GM23248 (cell line): ENCODE measurements at regions not wholly inside any gene's neighbourhood (a gene's known extent, or its start where the extent isn't known, plus 50 kb on each side); places are given as distances from the start of the nearest gene placed in this dataset.
A peak's percentile ranks its signal among the peaks of the same experiment; 100 is the strongest.

Source experiments
- DNase-seq: peaks from one replicate; pipeline ENCODE4 v3.0.0-alpha.2; 2015
- H2AFZ ChIP-seq: fragments of 200-600 bp; sonication (generic); 2 replicates; pipeline ENCODE4 v1.6.1; 2016; ENCODE audit warnings: antibody characterized with exemption
- H3F3A ChIP-seq: fragments of 200-600 bp; sonication (generic); 2 replicates; pipeline ENCODE4 v1.6.1; 2016; ENCODE audit warnings: mild to moderate bottlenecking, antibody characterized with exemption, mixed run types; ENCODE audit not compliant: insufficient read depth
- H3K27ac ChIP-seq: fragments of 200-600 bp; sonication (generic); 2 replicates; pipeline ENCODE4 v1.5.1; 2016; ENCODE audit warnings: mild to moderate bottlenecking
- H3K27me3 ChIP-seq: fragments of 200-600 bp; sonication (generic); replicated peaks from 2 replicates; pipeline ENCODE4 v1.6.1; 2016; ENCODE audit warnings: mild to moderate bottlenecking; ENCODE audit not compliant: insufficient read depth
- H3K36me3 ChIP-seq: fragments of 200-600 bp; sonication (generic); 2 replicates; pipeline ENCODE4 v1.6.1; 2016; ENCODE audit warnings: low read depth, mild to moderate bottlenecking
- H3K4me1 ChIP-seq: fragments of 200-600 bp; sonication (generic); 2 replicates; pipeline ENCODE4 v1.6.1; 2016; ENCODE audit warnings: mild to moderate bottlenecking; ENCODE audit not compliant: insufficient read depth
- H3K4me2 ChIP-seq: fragments of 200-600 bp; sonication (generic); one replicate; pipeline ENCODE4 v1.6.1; 2016; ENCODE audit warnings: mild to moderate bottlenecking; ENCODE audit not compliant: unreplicated experiment
- H3K4me3 ChIP-seq: fragments of 200-600 bp; sonication (generic); 2 replicates; pipeline ENCODE4 v1.5.1; 2016; ENCODE audit warnings: mild to moderate bottlenecking
- H3K79me2 ChIP-seq: fragments of 200-600 bp; sonication (generic); 2 replicates; pipeline ENCODE4 v1.6.1; 2016; ENCODE audit warnings: mild to moderate bottlenecking; ENCODE audit not compliant: insufficient read depth
- H3K9ac ChIP-seq: fragments of 200-600 bp; sonication (generic); 2 replicates; pipeline ENCODE4 v1.6.1; 2016; ENCODE audit warnings: mild to moderate bottlenecking
- H3K9me2 ChIP-seq: fragments of 200-600 bp; sonication (generic); 2 replicates; pipeline ENCODE4 v1.6.1; 2016; ENCODE audit warnings: mixed run types, mild to moderate bottlenecking, moderate library complexity; ENCODE audit not compliant: insufficient read depth
- H3K9me3 ChIP-seq: fragments of 200-600 bp; sonication (generic); one replicate; pipeline ENCODE4 v1.6.1; 2017; ENCODE audit warnings: low read depth
- H4K20me1 ChIP-seq: fragments of 200-600 bp; sonication (generic); 2 replicates; pipeline ENCODE4 v1.6.0; 2016; ENCODE audit not compliant: insufficient read depth
- EZH2 ChIP-seq: fragments of 200-600 bp; sonication (generic); IDR thresholded peaks from 2 replicates; pipeline ENCODE4 v1.6.1; 2018; ENCODE audit warnings: antibody characterized with exemption, mild to moderate bottlenecking; ENCODE audit not compliant: insufficient read depth, poor library complexity, severe bottlenecking
- EZH2phosphoT487 ChIP-seq: fragments of 200-600 bp; sonication (generic); IDR thresholded peaks from 2 replicates; pipeline ENCODE4 v1.6.1; 2018; ENCODE audit warnings: antibody characterized with exemption, moderate library complexity, mild to moderate bottlenecking, low read depth; ENCODE audit not compliant: insufficient read depth
- WGBS, 2 experiments: methylation state at CpG; one replicate each; pipeline ENCODE4 v1.1.6; 2015 to 2017; ENCODE audit warnings: low lambda C conversion rate in 2 of 2, low coverage in 1 of 2; ENCODE audit errors: missing lambda C conversion rate in 2 of 2; 5-methylcytosine and 5-hydroxymethylcytosine counted together
- in situ Hi-C: fragments of 300-500 bp; cut with MboI; formaldehyde crosslinking; loops from 2 replicates; pipeline ENCODE4 v1.15.0; 2020

DNA sequence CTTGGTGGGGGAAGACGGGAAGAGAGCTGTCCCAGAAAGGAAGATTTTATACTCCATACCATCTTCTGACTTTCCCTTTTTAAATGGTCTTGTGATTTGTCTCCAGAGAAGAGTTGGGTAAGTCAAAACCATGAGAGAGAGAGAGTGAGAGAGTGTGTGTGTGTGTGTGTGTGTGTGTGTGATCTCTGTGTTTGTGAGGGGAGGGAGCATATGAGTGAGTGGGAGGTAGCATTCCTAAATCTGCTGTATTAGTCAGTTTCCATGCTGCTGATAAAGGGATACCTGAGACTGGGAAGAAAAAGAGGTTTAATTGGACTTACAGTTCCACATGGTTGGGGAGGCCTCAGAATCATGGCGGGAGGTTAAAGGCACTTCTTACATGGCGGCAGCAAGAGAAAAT is 102.0 kb upstream of the VANGL1 start:
- in situ Hi-C loops: no loop called here
- no peak overlapping the region for H3K27ac ChIP-seq
- DNase-seq: peak; percentile 29
- H4K20me1 ChIP-seq: no peaks in the 10 kb centered on the region
- no peaks in the 10 kb centered on the region for H3K9me3 ChIP-seq
- H2AFZ ChIP-seq: no peak overlapping the region
- H3K79me2 ChIP-seq: no peaks in the 10 kb centered on the region
- no peak for TF ChIP-seq EZH2phosphoT487
- no peak for TF ChIP-seq EZH2
- H3K4me2 ChIP-seq: no peak overlapping the region
- 0 out of 2 replicates have a peak, but pooled peaks cover under 1% of the 10 kb centered on the region for H3F3A ChIP-seq
- no peak overlapping the region for H3K9ac ChIP-seq
- 98 to 100% methylated on average over 3 of the region's 3 CpGs for WGBS, 2 experiments
- H3K4me3 ChIP-seq: no peak overlapping the region
- no peaks in the 10 kb centered on the region for H3K36me3 ChIP-seq
- no peaks in the 10 kb centered on the region for H3K4me1 ChIP-seq
- no peaks in the 10 kb centered on the region for H3K9me2 ChIP-seq
- H3K27me3 ChIP-seq: no peaks in the 10 kb centered on the region

DNA sequence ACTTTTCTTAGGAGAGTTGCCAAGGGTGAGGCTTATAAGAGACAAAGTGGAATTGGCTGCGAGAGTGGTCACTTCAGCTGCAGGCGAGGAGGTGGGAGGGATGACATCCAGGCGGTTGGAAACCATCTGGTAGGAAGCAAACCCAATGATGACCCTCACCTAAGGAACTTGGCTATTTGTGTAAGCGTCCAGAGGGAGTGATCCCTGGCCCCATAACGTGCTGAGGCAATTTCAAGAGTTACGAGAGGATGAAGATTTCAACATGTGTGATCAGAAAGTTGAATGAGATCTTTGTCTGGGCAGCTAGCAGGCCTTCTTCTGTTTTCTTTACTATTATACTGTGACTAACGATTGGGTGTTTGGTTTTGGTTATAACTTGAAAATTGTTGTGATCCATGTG is 102.7 kb upstream of the VANGL1 start:
- no peak overlapping the region for H2AFZ ChIP-seq
- H3K27me3 ChIP-seq: no peaks in the 10 kb centered on the region
- no peaks in the 10 kb centered on the region for H3F3A ChIP-seq
- no peak for DNase-seq
- H3K36me3 ChIP-seq: no peaks in the 10 kb centered on the region
- TF ChIP-seq EZH2phosphoT487 (no peak), EZH2 (no peak)
- H3K79me2 ChIP-seq: no peaks in the 10 kb centered on the region
- in situ Hi-C loops: no loop called here
- H3K4me1 ChIP-seq: no peaks in the 10 kb centered on the region
- no peaks in the 10 kb centered on the region for H4K20me1 ChIP-seq
- 71% methylated on average over 7 of the region's 7 CpGs for WGBS, 2 experiments
- H3K9me2 ChIP-seq: no peaks in the 10 kb centered on the region
- no peak overlapping the region for H3K27ac ChIP-seq
- H3K4me3 ChIP-seq: no peak overlapping the region
- H3K4me2 ChIP-seq: no peak overlapping the region
- no peaks in the 10 kb centered on the region for H3K9me3 ChIP-seq
- no peak overlapping the region for H3K9ac ChIP-seq

DNA sequence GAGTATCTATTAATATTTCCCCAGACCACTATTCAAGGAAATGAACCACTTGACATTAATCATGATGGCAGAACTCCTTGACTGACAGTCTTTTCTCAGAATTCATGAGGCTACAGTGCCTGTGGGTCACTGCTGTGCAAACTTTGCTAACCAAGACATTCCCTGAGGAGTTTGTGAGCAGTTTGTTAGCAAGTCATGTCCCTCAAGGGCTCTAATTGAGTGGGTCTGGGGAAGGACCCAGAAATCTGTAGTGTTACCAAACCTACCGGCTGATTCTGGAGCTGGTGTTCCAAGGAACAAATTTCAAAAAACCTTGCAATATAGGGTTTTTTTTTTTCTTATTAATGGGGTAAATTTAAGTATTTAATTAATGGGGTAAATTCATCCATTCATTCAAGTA is 103.2 kb upstream of the VANGL1 start:
- H3K79me2 ChIP-seq: no peaks in the 10 kb centered on the region
- H3K9me3 ChIP-seq: no peaks in the 10 kb centered on the region
- H3K4me3 ChIP-seq: no peak overlapping the region
- H3K27me3 ChIP-seq: no peaks in the 10 kb centered on the region
- H3K27ac ChIP-seq: no peak overlapping the region
- no peak overlapping the region for H3K9ac ChIP-seq
- no peaks in the 10 kb centered on the region for H3K36me3 ChIP-seq
- H3K4me2 ChIP-seq: no peak overlapping the region
- no peaks in the 10 kb centered on the region for H4K20me1 ChIP-seq
- no peak for TF ChIP-seq EZH2
- TF ChIP-seq EZH2phosphoT487: no peak
- DNase-seq: no peak
- H3K4me1 ChIP-seq: no peaks in the 10 kb centered on the region
- in situ Hi-C loops: no loop called here
- no peaks in the 10 kb centered on the region for H3K9me2 ChIP-seq
- WGBS, 2 experiments: 92 to 97% methylated on average over 1 of the region's 1 CpG
- no peaks in the 10 kb centered on the region for H3F3A ChIP-seq
- H2AFZ ChIP-seq: no peak overlapping the region

DNA sequence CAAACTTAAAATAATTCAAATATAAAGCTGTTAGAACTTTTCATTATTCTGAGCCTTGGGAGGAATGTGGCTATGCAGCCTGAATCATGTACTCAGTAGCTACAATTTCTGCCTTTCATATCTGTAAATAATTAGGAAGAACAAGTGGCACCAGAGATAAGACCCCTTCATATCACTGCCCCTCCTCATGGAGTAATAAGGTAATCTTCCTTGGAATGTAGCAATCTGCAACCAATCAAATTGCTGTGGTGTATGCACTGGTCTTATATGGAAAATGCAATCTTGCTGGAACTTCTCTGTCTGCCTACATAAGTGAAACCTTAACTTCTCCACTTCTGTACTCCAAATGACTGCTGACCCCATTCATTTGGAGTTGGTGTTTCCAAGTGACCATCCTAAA is 104.4 kb upstream of the VANGL1 start:
- Histone ChIP-seq H3K79me2 (no peaks in the 10 kb centered on the region), H3K36me3 (no peaks in the 10 kb centered on the region), H4K20me1 (no peaks in the 10 kb centered on the region), H3F3A (no peaks in the 10 kb centered on the region), H3K27ac (no peak overlapping the region), H3K4me3 (no peak overlapping the region), H3K9me3 (no peaks in the 10 kb centered on the region), H3K9me2 (no peaks in the 10 kb centered on the region), H3K9ac (no peak overlapping the region), H3K4me2 (no peak overlapping the region), H2AFZ (no peak overlapping the region), H3K4me1 (no peaks in the 10 kb centered on the region), H3K27me3 (no peaks in the 10 kb centered on the region)
- TF ChIP-seq EZH2phosphoT487 (no peak), EZH2 (no peak)
- DNase-seq: no peak
- in situ Hi-C loops: no loop called here

DNA sequence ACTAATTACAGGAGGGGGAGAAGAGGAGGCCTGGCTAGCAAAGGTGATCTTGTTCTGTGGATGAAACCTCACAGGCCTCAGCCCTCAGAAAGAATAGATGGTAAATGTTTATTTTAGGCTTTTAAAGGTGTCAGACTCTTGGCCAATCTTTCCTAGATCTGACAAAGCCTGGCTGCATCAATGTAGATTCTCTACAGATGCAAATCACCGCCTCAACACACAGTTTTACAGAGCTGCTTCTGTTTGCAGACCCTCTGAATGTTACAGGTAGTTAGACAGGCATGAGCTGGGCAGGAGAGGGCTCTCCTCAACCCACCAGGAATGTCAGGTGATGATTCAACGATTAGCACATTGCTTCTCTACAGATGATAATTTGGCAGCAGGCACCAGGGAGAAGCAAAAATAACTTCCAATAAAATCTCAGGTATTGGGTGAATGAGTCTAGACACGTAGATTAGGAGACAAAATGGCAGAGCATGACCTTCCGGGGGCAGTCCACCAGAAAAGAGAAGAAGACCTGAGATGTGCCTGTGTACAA is 105.4 kb upstream of the VANGL1 start:
- H3K27me3 ChIP-seq: no peaks in the 10 kb centered on the region
- no peaks in the 10 kb centered on the region for H3K36me3 ChIP-seq
- H3F3A ChIP-seq: no peaks in the 10 kb centered on the region
- H3K79me2 ChIP-seq: no peaks in the 10 kb centered on the region
- TF ChIP-seq EZH2phosphoT487 (no peak), EZH2 (no peak)
- H3K4me3 ChIP-seq: no peak overlapping the region
- H4K20me1 ChIP-seq: no peaks in the 10 kb centered on the region
- H3K27ac ChIP-seq: no peak overlapping the region
- H2AFZ ChIP-seq: no peak overlapping the region
- no peak overlapping the region for H3K9ac ChIP-seq
- H3K9me3 ChIP-seq: no peaks in the 10 kb centered on the region
- WGBS, 2 experiments: 89 to 90% methylated on average over 4 of the region's 4 CpGs
- no peaks in the 10 kb centered on the region for H3K9me2 ChIP-seq
- no peaks in the 10 kb centered on the region for H3K4me1 ChIP-seq
- in situ Hi-C loops: no loop called here
- no peak overlapping the region for H3K4me2 ChIP-seq
- no peak for DNase-seq
